ENCODE measurements at regions not wholly inside any gene's neighbourhood (a gene's known extent, or its start where the extent isn't known, plus 50 kb on each side); places are given as distances from the start of the nearest gene placed in this dataset.

DNA sequence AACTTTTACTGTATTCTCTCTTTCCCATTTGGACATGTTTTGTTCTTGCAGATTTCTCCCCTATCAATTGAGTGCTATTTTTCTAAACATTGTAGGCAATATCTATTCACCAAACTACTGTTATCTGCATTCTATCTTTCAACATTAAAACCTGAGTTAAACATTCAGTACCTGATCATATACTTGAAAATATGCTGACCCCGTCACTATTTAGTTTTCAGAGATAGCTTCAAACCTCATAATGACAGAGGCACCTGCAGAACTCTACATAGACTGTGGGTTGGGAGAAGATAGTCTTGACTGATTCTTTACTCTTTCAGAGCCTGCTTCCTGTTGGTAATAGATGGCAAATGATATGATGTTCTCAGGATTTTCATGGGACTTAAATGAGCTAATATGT lies 965.7 kb upstream of the GOT2 start:
- intact Hi-C loops (cut with DNase I; ENCODE audit: low total_unique reads) = no loop called here

DNA sequence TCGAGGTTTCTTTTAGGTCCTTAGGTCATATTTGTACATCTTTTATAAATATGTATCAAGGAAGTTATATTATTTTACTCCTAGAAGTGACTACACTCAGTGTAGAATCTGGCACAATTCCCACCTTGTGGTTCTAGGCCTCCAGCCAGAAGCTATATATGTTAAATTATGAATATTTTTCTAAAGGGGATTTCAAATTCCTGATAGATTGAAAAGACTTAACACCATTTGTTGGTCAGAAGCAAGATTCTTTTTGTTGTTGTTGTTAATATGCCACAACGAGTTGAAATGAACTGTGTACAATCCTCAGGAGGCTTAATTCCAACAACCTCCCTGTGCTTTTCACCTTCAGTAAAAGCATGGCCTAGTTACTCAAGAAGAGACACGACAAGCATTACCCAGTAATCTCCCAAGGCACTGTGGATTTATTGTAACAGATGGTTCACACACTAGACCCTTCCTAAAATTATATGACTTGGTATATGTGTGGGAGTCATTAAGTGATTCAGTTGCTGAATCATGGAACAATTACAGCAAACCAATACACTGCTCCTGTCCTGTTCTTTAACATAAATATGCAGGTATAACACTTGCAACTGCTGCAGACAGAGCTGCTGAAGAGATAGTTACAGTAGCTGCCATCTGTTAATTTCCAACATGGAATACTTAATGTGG lies 964.4 kb upstream of the GOT2 start:
- TF ChIP-seq, protein P1, sequence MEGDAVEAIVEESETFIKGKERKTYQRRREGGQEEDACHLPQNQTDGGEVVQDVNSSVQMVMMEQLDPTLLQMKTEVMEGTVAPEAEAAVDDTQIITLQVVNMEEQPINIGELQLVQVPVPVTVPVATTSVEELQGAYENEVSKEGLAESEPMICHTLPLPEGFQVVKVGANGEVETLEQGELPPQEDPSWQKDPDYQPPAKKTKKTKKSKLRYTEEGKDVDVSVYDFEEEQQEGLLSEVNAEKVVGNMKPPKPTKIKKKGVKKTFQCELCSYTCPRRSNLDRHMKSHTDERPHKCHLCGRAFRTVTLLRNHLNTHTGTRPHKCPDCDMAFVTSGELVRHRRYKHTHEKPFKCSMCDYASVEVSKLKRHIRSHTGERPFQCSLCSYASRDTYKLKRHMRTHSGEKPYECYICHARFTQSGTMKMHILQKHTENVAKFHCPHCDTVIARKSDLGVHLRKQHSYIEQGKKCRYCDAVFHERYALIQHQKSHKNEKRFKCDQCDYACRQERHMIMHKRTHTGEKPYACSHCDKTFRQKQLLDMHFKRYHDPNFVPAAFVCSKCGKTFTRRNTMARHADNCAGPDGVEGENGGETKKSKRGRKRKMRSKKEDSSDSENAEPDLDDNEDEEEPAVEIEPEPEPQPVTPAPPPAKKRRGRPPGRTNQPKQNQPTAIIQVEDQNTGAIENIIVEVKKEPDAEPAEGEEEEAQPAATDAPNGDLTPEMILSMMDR (IDR thresholded peaks at IDR 0.05) = no peak
- TF ChIP-seq POLR2A (IDR thresholded peaks at IDR 0.05) = no peak
- intact Hi-C loops (cut with DNase I; ENCODE audit: low total_unique reads) = no loop called here
- DNase-seq (ENCODE audit: low spot score in 2 of 2) = no peak
- WGBS, 2 donors = 25 to 26% methylated on average over 3 of the region's 3 CpGs
- no peak overlapping the region for H3K4me3 ChIP-seq (ENCODE audit: low read depth, poor library complexity, severe bottlenecking)

More for the DNA sequence above, 965.7 kb upstream of the GOT2 start:
- no peak for TF ChIP-seq POLR2A (IDR thresholded peaks at IDR 0.05)
- TF ChIP-seq, protein P1 (IDR thresholded peaks at IDR 0.05) = no peak
- H3K4me3 ChIP-seq (ENCODE audit: low read depth, poor library complexity, severe bottlenecking) = no peak overlapping the region
- DNase-seq (ENCODE audit: low spot score in 2 of 2) = no peak
- 81 to 87% methylated on average over 1 of the region's 1 CpG for WGBS, 2 donors

DNA sequence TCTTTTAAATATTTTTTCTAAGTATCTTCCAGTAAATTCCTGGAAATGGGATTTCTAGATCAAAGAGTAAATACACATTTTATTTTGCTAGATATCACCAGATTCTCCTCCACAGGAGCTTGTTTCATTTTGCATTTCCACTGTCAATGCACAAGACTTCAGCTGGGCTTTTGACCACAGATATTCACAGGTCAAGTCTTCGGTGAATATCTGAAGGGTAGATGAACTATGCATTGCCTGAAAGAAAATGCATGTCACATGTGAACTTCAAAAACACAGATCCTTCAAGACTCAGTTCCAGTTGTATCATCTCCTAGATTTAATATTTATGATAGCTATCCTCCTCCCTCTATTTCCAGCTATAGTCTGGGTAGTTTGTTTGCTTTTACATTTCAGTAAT lies 963.6 kb upstream of the GOT2 start:
- DNase-seq (ENCODE audit: low spot score in 2 of 2) = no peak
- 82 to 85% methylated on average over 1 of the region's 1 CpG for WGBS, 2 donors
- TF ChIP-seq, protein P1 (IDR thresholded peaks at IDR 0.05) = no peak
- TF ChIP-seq POLR2A (IDR thresholded peaks at IDR 0.05) = no peak
- no peak overlapping the region for H3K4me3 ChIP-seq (ENCODE audit: low read depth, poor library complexity, severe bottlenecking)
- intact Hi-C loops (cut with DNase I; ENCODE audit: low total_unique reads) = no loop called here

DNA sequence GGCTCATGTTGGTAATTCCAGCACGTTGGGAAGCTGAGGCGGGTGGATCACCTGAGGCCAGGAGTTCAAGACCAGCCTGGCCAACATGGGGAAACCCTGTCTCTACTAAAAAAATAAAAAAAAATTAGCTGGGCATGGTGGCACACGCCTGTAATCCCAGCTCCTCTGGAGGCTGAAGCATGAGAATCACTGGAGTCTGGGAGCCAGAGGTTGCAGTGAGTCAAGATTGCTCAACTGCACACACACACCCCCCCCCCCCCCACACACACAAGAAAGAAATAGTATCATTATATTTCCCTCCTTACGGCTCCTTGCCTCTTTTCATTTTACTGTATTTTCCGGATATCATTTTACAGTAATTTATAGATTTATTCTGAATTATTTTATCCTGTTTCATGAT lies 963.1 kb upstream of the GOT2 start:
- intact Hi-C loops (cut with DNase I; ENCODE audit: low total_unique reads) = no loop called here
- H3K4me3 ChIP-seq (ENCODE audit: low read depth, poor library complexity, severe bottlenecking) = no peak overlapping the region
- WGBS, 2 donors = 77 to 79% methylated on average over 5 of the region's 5 CpGs
- TF ChIP-seq, protein P1 (IDR thresholded peaks at IDR 0.05) = no peak
- no peak for TF ChIP-seq POLR2A (IDR thresholded peaks at IDR 0.05)
- DNase-seq (ENCODE audit: low spot score in 2 of 2) = no peak

DNA sequence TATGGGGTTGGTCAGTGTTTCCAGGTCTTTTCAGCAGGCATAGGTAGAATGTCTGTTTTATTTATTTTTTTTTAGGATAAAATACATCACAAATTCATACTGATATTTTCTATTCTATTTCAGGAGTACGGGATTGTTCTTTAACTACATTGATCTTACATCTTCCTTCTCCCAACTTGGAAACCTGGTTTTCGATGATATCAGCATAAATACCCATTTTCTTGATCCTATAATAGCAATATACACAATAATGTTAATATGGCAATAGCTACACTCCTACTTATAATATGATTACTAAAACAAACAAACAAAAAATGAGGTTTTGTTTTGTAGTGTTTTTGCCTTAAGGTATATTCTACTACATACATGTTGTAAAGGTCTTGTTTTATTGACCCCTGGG lies 962.4 kb upstream of the GOT2 start:
- WGBS, 2 donors = 88 to 92% methylated on average over 2 of the region's 2 CpGs
- H3K4me3 ChIP-seq (ENCODE audit: low read depth, poor library complexity, severe bottlenecking) = no peak overlapping the region
- no peak for DNase-seq (ENCODE audit: low spot score in 2 of 2)
- no peak for TF ChIP-seq POLR2A (IDR thresholded peaks at IDR 0.05)
- TF ChIP-seq, protein P1 (IDR thresholded peaks at IDR 0.05) = no peak
- intact Hi-C loops (cut with DNase I; ENCODE audit: low total_unique reads) = no loop called here

DNA sequence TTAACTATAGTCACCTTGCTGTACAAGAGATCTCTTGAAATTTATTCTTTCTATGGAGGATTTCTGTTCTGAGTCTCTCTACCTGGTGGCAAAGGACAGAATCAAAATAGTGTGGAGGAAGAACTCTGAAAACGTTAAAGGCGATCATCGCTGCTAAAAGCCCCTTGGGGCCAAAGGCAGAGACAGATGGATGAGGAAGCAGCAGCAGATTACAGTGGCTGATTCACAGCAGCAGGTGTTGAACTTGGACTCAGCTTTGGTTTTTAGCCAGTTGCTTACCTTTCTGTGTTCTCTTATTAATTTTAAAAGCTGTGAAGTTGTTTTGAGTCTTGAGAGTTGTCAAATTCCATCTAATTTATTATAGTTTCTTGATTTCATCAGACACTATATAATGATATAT lies 956.1 kb upstream of the GOT2 start:
- TF ChIP-seq POLR2A (IDR thresholded peaks at IDR 0.05) = no peak
- TF ChIP-seq, protein P1 (IDR thresholded peaks at IDR 0.05) = no peak
- no peak overlapping the region for H3K4me3 ChIP-seq (ENCODE audit: low read depth, poor library complexity, severe bottlenecking)
- no peak for DNase-seq (ENCODE audit: low spot score in 2 of 2)
- intact Hi-C loops (cut with DNase I; ENCODE audit: low total_unique reads) = no loop called here
- 58% methylated on average over 3 of the region's 3 CpGs for WGBS, 2 donors

Data from lower leg skin (tissue), 4 donors.